Pancreas (tissue), 10 donors: ENCODE measurements at regions not wholly inside any gene's neighbourhood (a gene's known extent, or its start where the extent isn't known, plus 50 kb on each side); places are given as distances from the start of the nearest gene placed in this dataset.

ENCODE experiments used
- ATAC-seq, 4 donors: fragments of 200-7000 bp; cut with Tn5 transposase; one replicate each; pipeline versions ENCODE4 v1.8.0 to v1.9.1; 2020; ENCODE audit warnings: mild to moderate bottlenecking in 4 of 4, moderate library complexity in 4 of 4
- DNase-seq, 6 donors: peaks; one replicate each; pipeline ENCODE4 v3.0.0-alpha.2; 2020
- FAIRE-seq: peaks from 2 replicates; lab custom pipeline; 2012; peaks lifted over from hg19 to GRCh38; lab: Jason Lieb, UNC
- H3K27ac ChIP-seq, 4 donors: fragments of 200-600 bp; sonication (generic); 1 replicate in 3 of 4; 2 replicates in 1 of 4; pipeline versions ENCODE4 v1.5.0 to v1.8.0; 2020
- H3K27me3 ChIP-seq, 4 donors: fragments of 200-600 bp; one replicate each; pipeline ENCODE4 v1.8.0; 2021
- H3K36me3 ChIP-seq, 3 donors: fragments of 200-600 bp; sonication (generic) in 1 of 3; one replicate each; pipeline versions ENCODE4 v1.5.0 to v1.8.0; 2020 to 2021
- H3K4me1 ChIP-seq, 3 donors: fragments of 200-600 bp; one replicate each; pipeline ENCODE4 v1.8.0; 2021
- H3K4me3 ChIP-seq, 4 donors: fragments of 200-600 bp; sonication (generic) in 2 of 4; one replicate each; pipeline versions ENCODE4 v1.5.0 to v1.8.0; 2020 to 2021
- H3K9me3 ChIP-seq, 4 donors: fragments of 200-600 bp; one replicate each; pipeline ENCODE4 v1.8.0; 2021
- WGBS, 2 donors: extraction: QIAGEN DNeasy Blood & Tissue Kit; methylation state at CpG; one replicate each; pipeline ENCODE4 v1.1.7; 2013; 5-methylcytosine and 5-hydroxymethylcytosine counted together
- intact Hi-C, 3 donors: fragments of 100-400 bp; cut with DNase I; formaldehyde crosslinking; loops; one replicate each; pipeline versions ENCODE4 v1.11.1 to v1.14.2; 2022
- TF ChIP-seq, protein P1 (sequence below), 4 donors: fragments of 200-600 bp; sonication (generic) in 3 of 4; IDR thresholded peaks; one replicate each; pipeline versions ENCODE4 v1.5.0 to v1.8.0; 2021; ENCODE audit warnings: antibody characterized with exemption in 4 of 4
- donor health status: healthy with polysubstance abuse.
- donor health status: DM: no; HTN: no; CAD: no; lungs with moderate emphysema.
- donor health status: DM: no; HTN: no; CAD: no.
- donor health status: control.
- donor health status: control.
- donor health status: Bipolar disorder and iron deficiency.
- donor health status: DM: yes; HTN: yes; CAD: no.
- donor health status: DM: no; HTN: no; CAD: no.
- donor health status: DM: no; HTN: no; CAD: no.
- donor health status: DM: yes; HTN: yes; CAD: no.

DNA sequence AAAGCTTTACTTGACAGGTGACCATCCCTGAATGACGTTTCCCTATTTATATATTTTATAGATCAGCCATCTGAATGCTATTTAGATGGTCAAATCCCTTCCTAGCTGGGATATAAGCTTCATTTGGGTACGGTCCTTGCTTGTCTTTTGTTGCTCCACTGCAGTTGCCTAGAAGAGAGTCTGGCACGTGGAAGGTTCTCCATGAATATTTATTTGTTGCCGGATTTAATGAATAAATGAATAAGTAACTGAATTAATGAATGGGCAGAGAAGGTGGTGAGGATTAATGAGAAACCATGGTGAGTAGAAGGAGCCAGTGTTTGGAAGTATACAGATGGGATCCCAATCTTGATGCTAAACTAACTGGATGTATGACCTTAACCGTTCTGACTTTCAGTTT, 222.1 kb downstream of the LPIN1 start:
- no peak for DNase-seq
- Histone ChIP-seq H3K4me3 (no peak overlapping the region), H3K9me3 (no peaks in the 10 kb centered on the region), H3K27ac (no peak overlapping the region), H3K4me1 (no peaks in the 10 kb centered on the region), H3K27me3 (no peaks in the 10 kb centered on the region), H3K36me3 (no peaks in the 10 kb centered on the region)
- intact Hi-C loops = no loop called here
- WGBS, 2 donors = 71 to 78% methylated on average over 5 of the region's 5 CpGs
- TF ChIP-seq, protein P1, sequence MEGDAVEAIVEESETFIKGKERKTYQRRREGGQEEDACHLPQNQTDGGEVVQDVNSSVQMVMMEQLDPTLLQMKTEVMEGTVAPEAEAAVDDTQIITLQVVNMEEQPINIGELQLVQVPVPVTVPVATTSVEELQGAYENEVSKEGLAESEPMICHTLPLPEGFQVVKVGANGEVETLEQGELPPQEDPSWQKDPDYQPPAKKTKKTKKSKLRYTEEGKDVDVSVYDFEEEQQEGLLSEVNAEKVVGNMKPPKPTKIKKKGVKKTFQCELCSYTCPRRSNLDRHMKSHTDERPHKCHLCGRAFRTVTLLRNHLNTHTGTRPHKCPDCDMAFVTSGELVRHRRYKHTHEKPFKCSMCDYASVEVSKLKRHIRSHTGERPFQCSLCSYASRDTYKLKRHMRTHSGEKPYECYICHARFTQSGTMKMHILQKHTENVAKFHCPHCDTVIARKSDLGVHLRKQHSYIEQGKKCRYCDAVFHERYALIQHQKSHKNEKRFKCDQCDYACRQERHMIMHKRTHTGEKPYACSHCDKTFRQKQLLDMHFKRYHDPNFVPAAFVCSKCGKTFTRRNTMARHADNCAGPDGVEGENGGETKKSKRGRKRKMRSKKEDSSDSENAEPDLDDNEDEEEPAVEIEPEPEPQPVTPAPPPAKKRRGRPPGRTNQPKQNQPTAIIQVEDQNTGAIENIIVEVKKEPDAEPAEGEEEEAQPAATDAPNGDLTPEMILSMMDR (IDR thresholded peaks at IDR 0.05) = no peak
- ATAC-seq = no peak
- no peak for FAIRE-seq

DNA sequence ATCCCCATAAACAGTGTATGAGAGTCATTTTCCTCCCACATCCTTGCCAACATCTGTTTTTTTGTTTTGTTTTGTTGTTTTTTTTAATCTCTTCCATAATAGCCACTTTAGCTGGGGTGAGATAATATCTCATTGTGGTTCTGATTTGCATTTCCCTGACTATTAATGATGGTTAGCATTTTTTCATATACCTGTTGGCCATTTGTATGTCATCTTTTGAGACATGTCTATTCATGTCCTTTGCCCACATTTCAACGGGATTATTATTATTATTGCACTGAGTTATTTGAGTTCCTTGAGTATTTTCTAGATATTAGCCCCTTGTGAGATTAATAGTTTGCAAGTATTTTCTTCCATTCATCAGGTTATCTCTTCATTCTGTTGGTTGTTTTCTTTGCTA, 223.3 kb downstream of the LPIN1 start:
- ATAC-seq (no peak), DNase-seq (no peak), FAIRE-seq (no peak)
- H3K4me3 ChIP-seq = no peak overlapping the region
- H3K27ac ChIP-seq = no peak overlapping the region
- H3K4me1 ChIP-seq = no peaks in the 10 kb centered on the region
- 89 to 94% methylated on average over 1 of the region's 1 CpG for WGBS, 2 donors
- TF ChIP-seq, protein P1 (IDR thresholded peaks at IDR 0.05) = no peak
- H3K36me3 ChIP-seq = no peaks in the 10 kb centered on the region
- H3K9me3 ChIP-seq = no peaks in the 10 kb centered on the region
- H3K27me3 ChIP-seq = no peaks in the 10 kb centered on the region
- intact Hi-C loops = no loop called here

DNA sequence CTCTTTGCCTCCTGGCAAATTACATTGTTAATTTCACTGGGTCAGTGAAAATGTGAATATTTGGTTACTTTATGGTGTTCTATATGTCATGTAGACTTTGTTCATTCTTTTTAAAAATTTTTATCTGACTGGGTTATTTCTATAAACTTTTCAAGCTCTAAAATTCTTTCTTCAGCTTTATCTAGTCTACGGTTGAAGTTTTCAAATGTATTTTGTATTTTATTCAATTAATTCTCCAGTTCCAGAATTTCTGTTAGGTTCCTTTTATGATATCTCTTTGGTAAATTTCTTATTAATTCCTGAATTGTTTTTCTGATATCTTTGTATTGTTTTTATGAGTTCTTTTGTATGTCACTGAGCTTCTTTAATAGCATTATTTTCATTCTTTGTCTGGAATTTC, 228.1 kb downstream of the LPIN1 start:
- intact Hi-C loops = no loop called here
- TF ChIP-seq, protein P1 (IDR thresholded peaks at IDR 0.05) = no peak

DNA sequence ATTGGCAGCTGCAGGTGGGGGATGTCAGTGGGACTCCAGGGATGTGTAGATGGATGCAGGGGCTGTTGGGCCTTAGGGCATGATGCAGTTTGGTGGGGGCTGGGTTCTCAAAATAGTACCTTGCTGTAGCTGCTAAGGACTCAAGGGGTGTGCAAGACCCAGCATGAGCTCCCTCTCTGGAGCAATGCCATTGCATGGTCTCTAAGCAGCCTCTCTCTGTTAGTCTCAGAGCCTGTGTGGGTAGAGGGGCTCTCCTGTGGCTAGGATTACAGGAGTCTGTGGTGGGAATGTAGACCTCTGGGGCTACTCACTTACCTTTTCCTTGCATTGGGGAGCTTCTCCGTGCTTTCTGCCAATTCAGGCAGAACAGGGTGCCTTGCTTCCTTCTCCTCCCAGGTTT, 228.9 kb downstream of the LPIN1 start:
- WGBS, 2 donors = 85 to 89% methylated on average over 1 of the region's 1 CpG
- FAIRE-seq = no peak
- ATAC-seq = no peak
- Histone ChIP-seq H3K27me3 (no peaks in the 10 kb centered on the region), H3K4me3 (no peak overlapping the region), H3K4me1 (no peaks in the 10 kb centered on the region), H3K27ac (no peak overlapping the region), H3K36me3 (no peaks in the 10 kb centered on the region), H3K9me3 (no peaks in the 10 kb centered on the region)
- TF ChIP-seq, protein P1 (IDR thresholded peaks at IDR 0.05) = no peak
- no peak for DNase-seq
- intact Hi-C loops = no loop called here

More for the DNA sequence above, 228.1 kb downstream of the LPIN1 start:
- Histone ChIP-seq H3K4me3 (no peak overlapping the region), H3K27ac (no peak overlapping the region), H3K4me1 (no peaks in the 10 kb centered on the region), H3K9me3 (no peaks in the 10 kb centered on the region), H3K27me3 (no peaks in the 10 kb centered on the region), H3K36me3 (no peaks in the 10 kb centered on the region)
- no peak for FAIRE-seq
- no peak for ATAC-seq
- no peak for DNase-seq
- WGBS, 2 donors = 48 to 97% methylated on average over 1 of the region's 1 CpG

DNA sequence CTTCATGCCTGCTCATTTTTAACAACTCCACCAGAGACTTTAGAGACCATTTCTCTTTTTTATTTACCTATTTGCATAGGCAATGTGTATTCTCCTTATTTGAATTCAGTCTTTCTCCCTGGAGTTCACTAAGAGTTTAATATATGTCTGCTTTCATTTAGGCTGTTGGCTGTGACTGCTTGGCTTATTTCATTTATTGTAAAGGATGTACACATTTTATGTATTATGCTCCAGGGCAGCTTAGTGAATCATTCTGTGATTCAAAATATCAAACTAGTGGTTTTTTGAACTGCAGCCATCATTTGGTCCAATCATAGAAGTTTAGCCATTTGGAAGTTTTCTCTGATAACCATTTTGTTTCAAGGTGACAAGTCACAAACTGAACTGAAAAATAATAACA, 229.6 kb downstream of the LPIN1 start:
- H3K27me3 ChIP-seq = no peaks in the 10 kb centered on the region
- FAIRE-seq = no peak
- intact Hi-C loops = no loop called here
- H3K4me3 ChIP-seq = no peak overlapping the region
- no peak for DNase-seq
- no peaks in the 10 kb centered on the region for H3K9me3 ChIP-seq
- no peaks in the 10 kb centered on the region for H3K36me3 ChIP-seq
- no peak overlapping the region for H3K27ac ChIP-seq
- ATAC-seq = no peak
- no peaks in the 10 kb centered on the region for H3K4me1 ChIP-seq
- TF ChIP-seq, protein P1 (IDR thresholded peaks at IDR 0.05) = no peak
